B cell (primary cell): ENCODE measurements at regions not wholly inside any gene's neighbourhood (a gene's known extent, or its start where the extent isn't known, plus 50 kb on each side); places are given as distances from the start of the nearest gene placed in this dataset.

ENCODE experiments used
- ATAC-seq: fragments of 200-7000 bp; cut with Tn5 transposase; one replicate; pipeline ENCODE4 v1.10.0; 2021; ENCODE audit warnings: low read depth, mild to moderate bottlenecking, moderate number of reproducible peaks, moderate library complexity
- CTCF ChIA-PET: fragments of 350-600 bp; sonication (Branson Sonifier 250); formaldehyde crosslinking; loops from one replicate; lab custom pipeline; 2021; ENCODE audit warnings: antibody characterized with exemption, inconsistent platforms; lab: Charles Lee
- POLR2A ChIA-PET: fragments of 350-600 bp; sonication (Branson Sonifier 250); formaldehyde crosslinking; loops from one replicate; lab custom pipeline; 2021; ENCODE audit warnings: antibody characterized with exemption; lab: Charles Lee
- DNase-seq: peaks from one replicate; pipeline ENCODE4 v3.0.0; 2013
- H2AFZ ChIP-seq: 2 replicates; pipeline ENCODE4 v1.6.1; 2012; ENCODE audit warnings: mild to moderate bottlenecking, low read depth, low read length; ENCODE audit not compliant: insufficient read depth, poor library complexity, severe bottlenecking
- H3K27ac ChIP-seq, 2 donors: 1 replicate in 1 of 2; 2 replicates in 1 of 2; pipeline ENCODE4 v1.5.1; 2012 to 2013; ENCODE audit warnings: low read length in 2 of 2, mild to moderate bottlenecking in 2 of 2, moderate library complexity in 1 of 2
- H3K27me3 ChIP-seq, 4 experiments: fragments of 200-600 bp in 1 of 4; sonication (generic) in 1 of 4; replicated peaks in 1 of 4; 1 replicate in 2 of 4; 2 replicates in 2 of 4; pipeline versions ENCODE4 v1.6.1 to v1.7.0; 2013 to 2016; ENCODE audit warnings: low read length in 3 of 4, mild to moderate bottlenecking in 2 of 4, mixed read lengths in 1 of 4, moderate library complexity in 1 of 4; ENCODE audit not compliant: insufficient read depth in 4 of 4, control insufficient read depth in 3 of 4; ENCODE audit errors: control extremely low read depth in 1 of 4
- H3K36me3 ChIP-seq, 2 experiments: replicated peaks in 1 of 2; 1 replicate in 1 of 2; 2 replicates in 1 of 2; pipeline versions ENCODE4 v1.6.1 to v1.7.1; 2013; ENCODE audit warnings: low read length in 1 of 2; ENCODE audit not compliant: insufficient read depth in 2 of 2, control insufficient read depth in 1 of 2; ENCODE audit errors: control extremely low read depth in 1 of 2, extremely low read depth in 1 of 2
- H3K4me1 ChIP-seq, 2 donors: fragments of 200-600 bp in 1 of 2; sonication (generic) in 1 of 2; 1 replicate in 1 of 2; 2 replicates in 1 of 2; pipeline versions ENCODE4 v1.5.1 to v1.6.1; 2013 to 2017; ENCODE audit warnings: low read length in 2 of 2; ENCODE audit not compliant: control insufficient read depth in 2 of 2, insufficient read depth in 2 of 2
- H3K4me2 ChIP-seq: replicated peaks from 2 replicates; pipeline ENCODE3; 2012; ENCODE audit warnings: mild to moderate bottlenecking, low read depth, low read length; ENCODE audit not compliant: poor library complexity, severe bottlenecking
- H3K4me3 ChIP-seq, 5 experiments: fragments of 200-600 bp in 1 of 5; sonication (generic) in 1 of 5; 1 replicate in 3 of 5; 2 replicates in 2 of 5; pipeline versions ENCODE4 v1.5.1 to v1.7.0; 2011 to 2016; ENCODE audit warnings: low read length in 4 of 5, mild to moderate bottlenecking in 4 of 5, low read depth in 2 of 5, control low read depth in 1 of 5, moderate library complexity in 1 of 5; ENCODE audit not compliant: insufficient read depth in 1 of 5; ENCODE audit errors: control extremely low read depth in 1 of 5, extremely low read depth in 1 of 5
- H3K79me2 ChIP-seq: fragments of 200-600 bp; sonication (generic); one replicate; pipeline ENCODE4 v1.6.0; 2016; ENCODE audit warnings: low read length; ENCODE audit not compliant: control insufficient read depth, insufficient read depth
- H3K9ac ChIP-seq: fragments of 200-600 bp; sonication (generic); 2 replicates; pipeline ENCODE4 v1.6.1; 2017; ENCODE audit warnings: mild to moderate bottlenecking, low read length, moderate library complexity
- H3K9me3 ChIP-seq, 3 donors: one replicate each; pipeline versions ENCODE4 v1.6.1 to v1.7.1; 2013; ENCODE audit warnings: low read length in 2 of 3; ENCODE audit not compliant: control insufficient read depth in 2 of 3, insufficient read depth in 1 of 3; ENCODE audit errors: control extremely low read depth in 1 of 3
- H4K20me1 ChIP-seq: 2 replicates; pipeline ENCODE4 v1.6.0; 2012; ENCODE audit warnings: mild to moderate bottlenecking, low read length; ENCODE audit not compliant: insufficient read depth, control insufficient read depth, poor library complexity, severe bottlenecking
- H3K27ac Mint-ChIP-seq: one replicate; pipeline ENCODE4 v1.8.0; 2021; ENCODE audit warnings: mixed read lengths
- H3K27me3 Mint-ChIP-seq: one replicate; pipeline ENCODE4 v1.8.0; 2021; ENCODE audit warnings: mixed read lengths
- H3K4me1 Mint-ChIP-seq: one replicate; pipeline ENCODE4 v1.8.0; 2021; ENCODE audit warnings: mixed read lengths
- H3K4me3 Mint-ChIP-seq: one replicate; pipeline ENCODE4 v1.8.0; 2021; ENCODE audit warnings: mixed read lengths
- H3K9me3 Mint-ChIP-seq: one replicate; pipeline ENCODE4 v1.8.0; 2022; ENCODE audit warnings: mixed read lengths; ENCODE audit not compliant: insufficient read depth
- EZH2 ChIP-seq: IDR thresholded peaks from 2 replicates; pipeline ENCODE4 v1.6.1; 2012; ENCODE audit warnings: borderline replicate concordance, low read depth, mild to moderate bottlenecking, moderate library complexity, low read length; ENCODE audit not compliant: insufficient read depth, poor library complexity, severe bottlenecking
- WGBS: methylation state at CpG from one replicate; pipeline ENCODE4 v1.1.5; 2013; ENCODE audit warnings: missing lambda C conversion rate; ENCODE audit not compliant: insufficient coverage; 5-methylcytosine and 5-hydroxymethylcytosine counted together
- intact Hi-C: fragments of 100-400 bp; cut with micrococcal nuclease; formaldehyde crosslinking; loops from one replicate; pipeline ENCODE4 v1.10.0; 2022
- TF ChIP-seq, protein P1 (sequence below): fragments of 200-600 bp; IDR thresholded peaks from one replicate; pipeline ENCODE4 v1.8.0; 2022; ENCODE audit warnings: antibody characterized with exemption, mild to moderate bottlenecking

DNA sequence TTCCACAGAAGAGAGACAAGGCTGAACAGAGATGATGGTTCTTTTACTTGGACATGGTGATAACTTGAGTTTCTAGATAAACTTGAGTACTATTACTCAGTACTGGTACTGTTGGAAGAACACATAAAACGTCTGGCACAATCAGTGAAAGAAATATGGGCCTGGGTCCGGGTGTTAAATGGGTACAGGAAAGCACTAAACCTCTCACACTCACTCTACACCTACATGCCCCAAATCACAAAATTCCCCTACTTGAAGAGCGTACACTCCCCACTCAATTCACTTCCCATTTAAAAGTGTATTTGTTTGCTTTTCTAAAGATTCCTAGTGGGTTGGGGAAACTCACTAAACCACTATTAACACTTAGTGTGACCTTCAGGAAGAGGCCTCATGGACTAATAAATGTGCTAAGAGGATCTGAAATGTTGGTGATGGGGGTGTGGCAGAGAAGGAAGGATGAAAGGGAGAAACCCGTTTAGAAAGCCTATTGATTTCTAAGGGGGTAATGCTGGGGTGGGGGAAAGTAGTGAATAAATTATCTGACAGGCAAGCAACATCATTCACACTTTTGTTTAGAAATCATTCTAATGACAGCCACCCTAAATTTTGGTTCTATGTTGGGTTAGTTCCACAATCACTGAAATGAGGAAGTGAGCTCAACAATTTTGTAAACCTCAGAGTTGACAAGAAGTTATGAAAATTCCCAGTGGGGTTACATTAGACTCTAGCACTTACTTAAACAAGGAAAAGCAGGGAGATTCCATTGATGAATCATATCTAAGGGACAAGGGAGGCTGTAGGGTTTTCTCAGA lies 222.6 kb upstream of the MARCKS start:
- Mint-ChIP-seq H3K4me3 (peak overlapping the region; percentile 23), H3K27me3 (no peaks in the 10 kb centered on the region), H3K4me1 (peaks cover 58% of the 10 kb centered on the region), H3K9me3 (no peaks in the 10 kb centered on the region), H3K27ac (peak overlapping the region; percentile 77)
- ATAC-seq (peak; percentile 26), DNase-seq (peak; percentile 83)
- H3K79me2 ChIP-seq: peaks cover 4% of the 10 kb centered on the region
- peak overlapping the region; percentile 24 for H3K9ac ChIP-seq
- CTCF ChIA-PET: no interaction called here
- POLR2A ChIA-PET: interaction anchor here (1.1 kb wide), 1 partner anchor 224 kb away, joined by 4 read pairs; no protein-coding TSS in a partner anchor
- H3K4me3 ChIP-seq: peak overlapping the region in 1 of 5 experiments; percentile 33
- no peaks in the 10 kb centered on the region for H4K20me1 ChIP-seq
- TF ChIP-seq EZH2: no peak
- TF ChIP-seq, protein P1, sequence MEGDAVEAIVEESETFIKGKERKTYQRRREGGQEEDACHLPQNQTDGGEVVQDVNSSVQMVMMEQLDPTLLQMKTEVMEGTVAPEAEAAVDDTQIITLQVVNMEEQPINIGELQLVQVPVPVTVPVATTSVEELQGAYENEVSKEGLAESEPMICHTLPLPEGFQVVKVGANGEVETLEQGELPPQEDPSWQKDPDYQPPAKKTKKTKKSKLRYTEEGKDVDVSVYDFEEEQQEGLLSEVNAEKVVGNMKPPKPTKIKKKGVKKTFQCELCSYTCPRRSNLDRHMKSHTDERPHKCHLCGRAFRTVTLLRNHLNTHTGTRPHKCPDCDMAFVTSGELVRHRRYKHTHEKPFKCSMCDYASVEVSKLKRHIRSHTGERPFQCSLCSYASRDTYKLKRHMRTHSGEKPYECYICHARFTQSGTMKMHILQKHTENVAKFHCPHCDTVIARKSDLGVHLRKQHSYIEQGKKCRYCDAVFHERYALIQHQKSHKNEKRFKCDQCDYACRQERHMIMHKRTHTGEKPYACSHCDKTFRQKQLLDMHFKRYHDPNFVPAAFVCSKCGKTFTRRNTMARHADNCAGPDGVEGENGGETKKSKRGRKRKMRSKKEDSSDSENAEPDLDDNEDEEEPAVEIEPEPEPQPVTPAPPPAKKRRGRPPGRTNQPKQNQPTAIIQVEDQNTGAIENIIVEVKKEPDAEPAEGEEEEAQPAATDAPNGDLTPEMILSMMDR: no peak
- WGBS: no CpG with 5 or more reads among the region's 4 CpGs
- peak overlapping the region; percentile 59 for H3K4me2 ChIP-seq
- intact Hi-C loops: loop anchor here (1.0 to 5.0 kb wide), 3 partner anchors 9 to 327 kb away; no protein-coding TSS in a partner anchor
- H3K27ac ChIP-seq: peak overlapping the region; percentile 80 to 85
- H3K27me3 ChIP-seq: no peaks in the 10 kb centered on the region
- peaks cover 65 to 69% of the 10 kb centered on the region in 2 donors for H3K4me1 ChIP-seq
- H3K36me3 ChIP-seq: no peaks in the 10 kb centered on the region
- no peak overlapping the region for H2AFZ ChIP-seq
- H3K9me3 ChIP-seq: no peaks in the 10 kb centered on the region
